ENCODE measurements at regions not wholly inside any gene's neighbourhood (a gene's known extent, or its start where the extent isn't known, plus 50 kb on each side); places are given as distances from the start of the nearest gene placed in this dataset.

DNA sequence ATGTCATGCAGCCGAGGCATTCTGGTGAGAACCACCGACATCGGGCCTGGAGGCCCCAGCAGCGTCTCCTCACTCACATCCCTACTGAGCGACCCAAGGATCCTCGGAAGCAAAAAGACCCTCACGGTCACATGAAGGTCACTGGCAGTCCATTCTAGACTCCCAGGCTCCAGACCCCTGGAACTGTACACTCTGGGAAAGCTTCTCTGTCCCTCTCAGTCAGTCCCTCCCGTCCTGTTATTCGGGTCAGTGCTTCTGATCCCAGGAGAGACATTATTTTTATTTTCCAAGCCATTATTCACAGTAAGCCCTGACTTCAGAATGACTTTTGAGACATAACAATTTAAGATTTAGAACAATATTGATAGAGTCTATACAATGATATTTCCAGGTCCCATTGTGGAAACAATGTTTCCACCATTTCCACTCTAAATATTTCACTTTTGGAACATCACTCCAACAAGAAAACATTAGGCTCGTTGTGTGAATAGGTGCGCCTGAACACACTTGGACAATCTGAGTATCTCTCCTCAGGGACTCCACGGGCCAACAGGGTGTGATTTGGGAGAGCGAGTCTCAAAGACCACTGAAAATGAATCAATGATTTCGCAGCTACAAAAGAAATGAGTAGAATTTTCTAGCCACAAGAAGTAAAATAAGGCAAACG is 199.7 kb downstream of the SOD2 start:
- intact Hi-C loops (cut with micrococcal nuclease; ENCODE audit: unreplicated experiment): no loop called here
- BruUV-seq (replicated peaks): no TSS peak
- Histone ChIP-seq H3K27ac (ENCODE audit: low read depth, low read length, poor library complexity, severe bottlenecking) (no peak overlapping the region), H3K36me3 (ENCODE audit: insufficient read depth, low read length) (no peaks in the 10 kb centered on the region), H3K4me1 (ENCODE audit: insufficient read depth, low read length, poor library complexity, severe bottlenecking) (no peaks in the 10 kb centered on the region), H3K9me3 (ENCODE audit: low read length) (peaks cover 6% of the 10 kb centered on the region; the same call in 1 of the 2 replicates), H3K4me2 (ENCODE audit: low read length) (no peak overlapping the region), H3K4me3 (ENCODE audit: low read depth, low read length, poor library complexity, severe bottlenecking) (no peak overlapping the region), H4K20me1 (ENCODE audit: insufficient read depth, low read length) (no peaks in the 10 kb centered on the region), H2AFZ (ENCODE audit: low read length) (no peak overlapping the region), H3K79me2 (ENCODE audit: insufficient read depth, low read depth, low read length) (no peaks in the 10 kb centered on the region), H3K9me2 (ENCODE audit: insufficient read depth, low read length) (no peaks in the 10 kb centered on the region)
- CTCF ChIA-PET (ENCODE audit: unreplicated experiment): interaction anchor here (1.2 kb wide), 1 partner anchor 438 kb away, joined by 3 read pairs; no protein-coding TSS in a partner anchor
- POLR2A ChIA-PET: interaction anchor here (0.7 to 2.5 kb wide), 3 partner anchors 9 to 415 kb away, joined by 3 to 9 read pairs (median 4); no protein-coding TSS in a partner anchor
- no peak for DNase-seq (ENCODE audit: low spot score)
- TF ChIP-seq EZH2phosphoT487 (IDR thresholded peaks at IDR 0.05; ENCODE audit: borderline replicate concordance, low read depth, low read length): no peak
- TF ChIP-seq, protein P1, sequence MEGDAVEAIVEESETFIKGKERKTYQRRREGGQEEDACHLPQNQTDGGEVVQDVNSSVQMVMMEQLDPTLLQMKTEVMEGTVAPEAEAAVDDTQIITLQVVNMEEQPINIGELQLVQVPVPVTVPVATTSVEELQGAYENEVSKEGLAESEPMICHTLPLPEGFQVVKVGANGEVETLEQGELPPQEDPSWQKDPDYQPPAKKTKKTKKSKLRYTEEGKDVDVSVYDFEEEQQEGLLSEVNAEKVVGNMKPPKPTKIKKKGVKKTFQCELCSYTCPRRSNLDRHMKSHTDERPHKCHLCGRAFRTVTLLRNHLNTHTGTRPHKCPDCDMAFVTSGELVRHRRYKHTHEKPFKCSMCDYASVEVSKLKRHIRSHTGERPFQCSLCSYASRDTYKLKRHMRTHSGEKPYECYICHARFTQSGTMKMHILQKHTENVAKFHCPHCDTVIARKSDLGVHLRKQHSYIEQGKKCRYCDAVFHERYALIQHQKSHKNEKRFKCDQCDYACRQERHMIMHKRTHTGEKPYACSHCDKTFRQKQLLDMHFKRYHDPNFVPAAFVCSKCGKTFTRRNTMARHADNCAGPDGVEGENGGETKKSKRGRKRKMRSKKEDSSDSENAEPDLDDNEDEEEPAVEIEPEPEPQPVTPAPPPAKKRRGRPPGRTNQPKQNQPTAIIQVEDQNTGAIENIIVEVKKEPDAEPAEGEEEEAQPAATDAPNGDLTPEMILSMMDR (conservative IDR thresholded peaks at IDR 0.05; ENCODE audit: low read length): no peak

DNA sequence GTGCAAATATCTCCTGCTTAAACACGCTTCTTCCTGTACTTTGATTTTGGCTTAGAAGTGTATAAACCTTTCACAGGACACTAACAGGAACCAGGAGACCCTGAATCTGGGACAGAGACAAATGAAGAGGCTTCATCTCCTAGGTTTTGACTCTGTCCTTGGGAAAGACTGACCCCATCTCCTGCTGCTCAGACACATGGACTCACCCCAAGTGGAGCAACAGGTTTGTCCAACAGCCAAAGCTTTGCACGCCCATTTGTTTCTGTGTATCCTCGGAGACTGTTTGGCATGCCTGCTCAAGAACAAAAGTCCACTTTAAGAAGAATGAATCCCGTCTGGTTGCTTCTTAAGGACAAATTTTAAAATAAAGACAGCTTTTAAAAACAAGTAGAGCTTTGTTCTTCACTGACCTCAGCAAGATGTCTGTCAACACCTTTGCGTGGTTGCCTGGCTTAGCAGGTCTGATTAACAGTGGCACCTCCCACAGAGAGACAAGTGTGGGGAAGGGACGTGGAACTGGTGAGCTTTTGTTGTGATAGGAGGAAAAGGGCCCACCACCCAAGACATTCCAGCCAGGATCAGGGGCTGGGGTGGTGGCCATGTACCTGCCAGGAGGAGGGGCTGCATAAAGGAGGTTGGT is 202.6 kb downstream of the SOD2 start:
- DNase-seq (ENCODE audit: low spot score): no peak
- no peaks in the 10 kb centered on the region for H3K79me2 ChIP-seq (ENCODE audit: insufficient read depth, low read depth, low read length)
- H3K4me2 ChIP-seq (ENCODE audit: low read length): no peak overlapping the region
- intact Hi-C loops (cut with micrococcal nuclease; ENCODE audit: unreplicated experiment): no loop called here
- no peak for TF ChIP-seq EZH2phosphoT487 (IDR thresholded peaks at IDR 0.05; ENCODE audit: borderline replicate concordance, low read depth, low read length)
- TF ChIP-seq, protein P1 (conservative IDR thresholded peaks at IDR 0.05; ENCODE audit: low read length): no peak
- ChIA-PET CTCF (ENCODE audit: unreplicated experiment) (no interaction called here), POLR2A (interaction anchor here (0.5 to 2.9 kb wide), 11 partner anchors 11 to 52 kb away, joined by 3 to 8 read pairs (median 3); no protein-coding TSS in a partner anchor)
- H3K27ac ChIP-seq (ENCODE audit: low read depth, low read length, poor library complexity, severe bottlenecking): no peak overlapping the region
- no peaks in the 10 kb centered on the region for H3K9me2 ChIP-seq (ENCODE audit: insufficient read depth, low read length)
- no peaks in the 10 kb centered on the region for H3K4me1 ChIP-seq (ENCODE audit: insufficient read depth, low read length, poor library complexity, severe bottlenecking)
- no peaks in the 10 kb centered on the region for H4K20me1 ChIP-seq (ENCODE audit: insufficient read depth, low read length)
- no peak overlapping the region for H2AFZ ChIP-seq (ENCODE audit: low read length)
- no peak overlapping the region for H3K4me3 ChIP-seq (ENCODE audit: low read depth, low read length, poor library complexity, severe bottlenecking)
- no peaks in the 10 kb centered on the region for H3K36me3 ChIP-seq (ENCODE audit: insufficient read depth, low read length)
- H3K9me3 ChIP-seq (ENCODE audit: low read length): no peaks in the 10 kb centered on the region
- no TSS peak for BruUV-seq (replicated peaks)

DNA sequence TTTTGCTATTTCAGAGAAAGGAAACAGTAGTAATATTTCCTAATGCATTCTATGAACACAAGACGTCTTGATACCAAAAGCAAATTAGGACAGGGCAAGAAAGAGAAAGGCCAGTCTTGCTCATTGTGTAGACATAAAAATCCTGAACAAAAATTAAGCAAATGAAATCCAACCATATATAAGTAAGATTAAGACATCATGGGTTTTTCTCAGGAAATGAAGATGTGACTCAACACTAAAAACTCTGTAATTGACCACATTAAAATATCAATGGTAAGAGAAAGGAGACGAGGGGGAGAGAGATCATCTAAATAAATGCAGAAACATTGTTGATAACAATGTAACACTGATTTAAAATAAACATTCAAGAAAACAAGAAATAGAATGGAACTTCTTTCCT is 205.4 kb downstream of the SOD2 start:
- ChIA-PET CTCF (ENCODE audit: unreplicated experiment) (no interaction called here), POLR2A (interaction anchor here (1.4 to 2.9 kb wide), 3 partner anchors 8 to 26 kb away, joined by 3 to 8 read pairs (median 4); no protein-coding TSS in a partner anchor)
- Histone ChIP-seq H3K36me3 (ENCODE audit: insufficient read depth, low read length) (no peaks in the 10 kb centered on the region; the same call in 1 of the 2 replicates), H3K4me1 (ENCODE audit: insufficient read depth, low read length, poor library complexity, severe bottlenecking) (peaks cover 16% of the 10 kb centered on the region), H2AFZ (ENCODE audit: low read length) (no peak overlapping the region), H3K4me2 (ENCODE audit: low read length) (no peak overlapping the region), H4K20me1 (ENCODE audit: insufficient read depth, low read length) (no peaks in the 10 kb centered on the region), H3K9me3 (ENCODE audit: low read length) (peaks cover 4% of the 10 kb centered on the region; the same call in 1 of the 2 replicates), H3K4me3 (ENCODE audit: low read depth, low read length, poor library complexity, severe bottlenecking) (no peak overlapping the region), H3K79me2 (ENCODE audit: insufficient read depth, low read depth, low read length) (no peaks in the 10 kb centered on the region), H3K9me2 (ENCODE audit: insufficient read depth, low read length) (no peaks in the 10 kb centered on the region), H3K27ac (ENCODE audit: low read depth, low read length, poor library complexity, severe bottlenecking) (no peak overlapping the region)
- TF ChIP-seq, protein P1 (conservative IDR thresholded peaks at IDR 0.05; ENCODE audit: low read length): no peak
- TF ChIP-seq EZH2phosphoT487 (IDR thresholded peaks at IDR 0.05; ENCODE audit: borderline replicate concordance, low read depth, low read length): no peak
- DNase-seq (ENCODE audit: low spot score): no peak
- intact Hi-C loops (cut with micrococcal nuclease; ENCODE audit: unreplicated experiment): no loop called here
- BruUV-seq (replicated peaks): no TSS peak

Measured in OCI-LY7 (cell line).